H1 (cell line): ENCODE measurements at regions not wholly inside any gene's neighbourhood (a gene's known extent, or its start where the extent isn't known, plus 50 kb on each side); places are given as distances from the start of the nearest gene placed in this dataset.

Experiments used
- CTCF ChIA-PET: fragments of 300-600 bp; sonication (Branson Sonifier 250); formaldehyde crosslinking; loops from one replicate; lab custom pipeline; 2021; ENCODE audit not compliant: partially characterized antibody; lab: Charles Lee
- POLR2A ChIA-PET: fragments of 300-600 bp; sonication (Branson Sonifier 250); formaldehyde crosslinking; loops from one replicate; lab custom pipeline; 2021; ENCODE audit warnings: inconsistent platforms; ENCODE audit not compliant: partially characterized antibody; lab: Charles Lee
- DNase-seq, 2 experiments: peaks; one replicate each; pipeline versions ENCODE4 v3.0.0 to v3.0.0-alpha.2; 2010 to 2022; ENCODE audit warnings: low spot score in 2 of 2, low read depth in 1 of 2, mixed read lengths in 1 of 2
- FAIRE-seq: peaks from 2 replicates; lab custom pipeline; 2011; peaks lifted over from hg19 to GRCh38; lab: Jason Lieb, UNC
- H2AFZ ChIP-seq: 2 replicates; pipeline ENCODE4 v1.8.1; 2012; ENCODE audit warnings: low read length, inconsistent platforms
- H2AK5ac ChIP-seq: 2 replicates; pipeline ENCODE4 v1.6.1; 2013; ENCODE audit warnings: low read depth, low read length
- H2BK120ac ChIP-seq: replicated peaks from 2 replicates; pipeline ENCODE3; 2013; ENCODE audit warnings: low read depth, low read length, inconsistent platforms
- H2BK12ac ChIP-seq: 2 replicates; pipeline ENCODE4 v1.6.1; 2013; ENCODE audit warnings: low read depth, low read length
- H2BK15ac ChIP-seq: 2 replicates; pipeline ENCODE4 v1.6.1; 2013; ENCODE audit warnings: low read length
- H2BK20ac ChIP-seq: 2 replicates; pipeline ENCODE4 v1.6.1; 2013; ENCODE audit warnings: low read length
- H2BK5ac ChIP-seq: 2 replicates; pipeline ENCODE4 v1.6.1; 2013; ENCODE audit warnings: low read depth, low read length
- H3K14ac ChIP-seq: 2 replicates; pipeline ENCODE4 v1.6.1; 2013; ENCODE audit warnings: inconsistent platforms; ENCODE audit not compliant: insufficient read length
- H3K18ac ChIP-seq: 2 replicates; pipeline ENCODE4 v1.6.1; 2013; ENCODE audit warnings: low read length; ENCODE audit errors: extremely low read depth
- H3K23ac ChIP-seq: 2 replicates; pipeline ENCODE4 v1.6.1; 2013; ENCODE audit warnings: inconsistent platforms; ENCODE audit not compliant: insufficient read length
- H3K23me2 ChIP-seq: 2 replicates; pipeline ENCODE4 v1.6.1; 2013; ENCODE audit warnings: low read depth, low read length
- H3K27ac ChIP-seq: 2 replicates; pipeline ENCODE4 v1.6.1; 2011; ENCODE audit warnings: low read depth, low read length, inconsistent platforms
- H3K27me3 ChIP-seq, 4 experiments: replicated peaks in 1 of 4; 1 replicate in 1 of 4; 2 replicates in 3 of 4; pipeline versions ENCODE4 v1.6.1 to v1.8.1; 2011 to 2013; ENCODE audit warnings: low read length in 3 of 4, mild to moderate bottlenecking in 3 of 4, inconsistent platforms in 2 of 4, mixed read lengths in 2 of 4, moderate library complexity in 1 of 4; ENCODE audit not compliant: control insufficient read depth in 3 of 4, insufficient read depth in 3 of 4; ENCODE audit errors: extremely low read depth in 1 of 4
- H3K36me3 ChIP-seq, 4 experiments: 2 replicates each; pipeline versions ENCODE4 v1.6.1 to v1.8.1; 2011 to 2013; ENCODE audit warnings: mild to moderate bottlenecking in 4 of 4, low read length in 3 of 4, moderate library complexity in 2 of 4, control low read depth in 1 of 4, inconsistent platforms in 1 of 4; ENCODE audit not compliant: insufficient read depth in 4 of 4, control insufficient read depth in 2 of 4
- H3K4ac ChIP-seq: replicated peaks from 2 replicates; pipeline ENCODE3; 2013; ENCODE audit warnings: low read length, low read depth, mixed read lengths, inconsistent platforms; ENCODE audit not compliant: insufficient read length
- H3K4me1 ChIP-seq, 4 experiments: replicated peaks in 1 of 4; 1 replicate in 1 of 4; 2 replicates in 3 of 4; pipeline versions ENCODE4 v1.6.1 to v1.8.1; 2011 to 2013; ENCODE audit warnings: low read length in 3 of 4, inconsistent platforms in 2 of 4, mixed read lengths in 1 of 4; ENCODE audit not compliant: insufficient read depth in 4 of 4, control insufficient read depth in 3 of 4
- H3K4me2 ChIP-seq, 2 experiments: 2 replicates each; pipeline versions ENCODE4 v1.6.1 to v1.8.1; 2011 to 2013; ENCODE audit warnings: low read depth in 2 of 2, low read length in 2 of 2, control low read depth in 1 of 2, inconsistent platforms in 1 of 2, mild to moderate bottlenecking in 1 of 2; ENCODE audit not compliant: insufficient read depth in 1 of 2
- H3K4me3 ChIP-seq, 4 experiments: fragments of 200-600, 300-600 bp in 1 of 4; sonication (generic), shearing (Covaris generic), sonication (Bioruptor Twin) in 1 of 4; 2 replicates each; pipeline versions ENCODE4 v1.5.1 to v1.8.1; 2011 to 2016; ENCODE audit warnings: low read length in 4 of 4, low read depth in 3 of 4, control low read depth in 2 of 4, inconsistent platforms in 2 of 4, mild to moderate bottlenecking in 2 of 4, mixed read lengths in 1 of 4, moderate library complexity in 1 of 4; ENCODE audit not compliant: insufficient read depth in 2 of 4; ENCODE audit errors: extremely low read depth in 1 of 4
- H3K56ac ChIP-seq: replicated peaks from 2 replicates; pipeline ENCODE3; 2013; ENCODE audit warnings: low read depth, mild to moderate bottlenecking, mixed read lengths, low read length, inconsistent platforms; ENCODE audit not compliant: insufficient read length
- H3K79me1 ChIP-seq: 2 replicates; pipeline ENCODE4 v1.6.1; 2013; ENCODE audit warnings: low read depth, low read length, control low read depth
- H3K79me2 ChIP-seq, 2 experiments: 2 replicates each; pipeline versions ENCODE4 v1.6.1 to v1.8.1; 2012 to 2013; ENCODE audit warnings: low read length in 2 of 2, mild to moderate bottlenecking in 2 of 2, inconsistent platforms in 1 of 2; ENCODE audit not compliant: insufficient read depth in 2 of 2, control insufficient read depth in 1 of 2
- H3K9ac ChIP-seq, 4 experiments: replicated peaks in 1 of 4; 1 replicate in 1 of 4; 2 replicates in 3 of 4; pipeline versions ENCODE4 v1.6.1 to v1.8.1; 2011 to 2013; ENCODE audit warnings: low read depth in 3 of 4, low read length in 3 of 4, control low read depth in 2 of 4, mild to moderate bottlenecking in 2 of 4, moderate library complexity in 2 of 4, inconsistent platforms in 1 of 4; ENCODE audit errors: extremely low read depth in 1 of 4
- H3K9me3 ChIP-seq, 2 experiments: 2 replicates each; pipeline versions ENCODE4 v1.6.1 to v1.8.1; 2012 to 2013; ENCODE audit warnings: mild to moderate bottlenecking in 2 of 2, moderate library complexity in 2 of 2, control low read depth in 1 of 2, inconsistent platforms in 1 of 2, low read depth in 1 of 2, low read length in 1 of 2, mixed read lengths in 1 of 2; ENCODE audit not compliant: insufficient read depth in 2 of 2
- H4K20me1 ChIP-seq, 2 experiments: replicated peaks in 1 of 2; 2 replicates each; pipeline versions ENCODE3 to v1.8.1; 2011 to 2013; ENCODE audit warnings: inconsistent platforms in 2 of 2, low read length in 2 of 2, mild to moderate bottlenecking in 1 of 2; ENCODE audit not compliant: insufficient read depth in 2 of 2, control insufficient read depth in 1 of 2
- H4K5ac ChIP-seq: 2 replicates; pipeline ENCODE4 v1.6.1; 2013; ENCODE audit warnings: low read length, low read depth, mixed read lengths, inconsistent platforms; ENCODE audit not compliant: insufficient read length
- H4K8ac ChIP-seq: 2 replicates; pipeline ENCODE4 v1.8.0; 2013; ENCODE audit warnings: mild to moderate bottlenecking, moderate library complexity, low read length, inconsistent platforms; ENCODE audit not compliant: insufficient read depth; ENCODE audit errors: extremely low read depth
- H4K91ac ChIP-seq: replicated peaks from 2 replicates; pipeline ENCODE3; 2013; ENCODE audit warnings: low read length, mixed read lengths, inconsistent platforms; ENCODE audit not compliant: insufficient read length
- CEBPB ChIP-seq: IDR thresholded peaks from 2 replicates; pipeline ENCODE4 v1.6.1; 2012; ENCODE audit warnings: low read depth, low read length
- JUN ChIP-seq: IDR thresholded peaks from 2 replicates; pipeline ENCODE4 v1.6.1; 2011; ENCODE audit warnings: low read depth, mild to moderate bottlenecking, improper control_type of control experiment, low read length
- RBBP5 ChIP-seq: IDR thresholded peaks from 2 replicates; pipeline ENCODE4 v1.7.1; 2012; ENCODE audit warnings: low read depth, mild to moderate bottlenecking, inconsistent platforms, low read length, moderate library complexity, borderline replicate concordance
- SIRT6 ChIP-seq: IDR thresholded peaks from one replicate; pipeline ENCODE4 v1.7.1; 2012; ENCODE audit warnings: low read length, inconsistent platforms
- WGBS, 2 experiments: shearing (Covaris generic) in 1 of 2; methylation state at CpG; one replicate each; pipeline versions ENCODE4 v1.1.6 to v1.1.7; 2013 to 2015; ENCODE audit warnings: low lambda C conversion rate in 2 of 2, mixed read lengths in 2 of 2, inconsistent platforms in 1 of 2, low coverage in 1 of 2, missing lambda C conversion rate in 1 of 2; ENCODE audit not compliant: insufficient replicate concordance in 2 of 2, insufficient coverage in 1 of 2, insufficient read length in 1 of 2; ENCODE audit errors: extremely low coverage in 1 of 2, missing lambda C conversion rate in 1 of 2; 5-methylcytosine and 5-hydroxymethylcytosine counted together

GRCh38 chr4:178215309-178215708 is 773.1 kb upstream of the AGA start:
- Histone ChIP-seq H3K4me3 (no peak overlapping the region), H3K4me2 (no peak overlapping the region), H3K23ac (no peak overlapping the region), H3K79me1 (no peaks in the 10 kb centered on the region), H2BK120ac (no peak overlapping the region), H3K27me3 (no peaks in the 10 kb centered on the region), H2AK5ac (no peak overlapping the region), H2AFZ (no peak overlapping the region), H3K27ac (no peak overlapping the region), H2BK20ac (no peak overlapping the region), H4K20me1 (no peaks in the 10 kb centered on the region), H2BK15ac (no peak overlapping the region), H3K9ac (no peak overlapping the region), H4K91ac (no peak overlapping the region), H2BK5ac (no peak overlapping the region), H2BK12ac (no peak overlapping the region), H3K18ac (no peak overlapping the region), H3K79me2 (no peaks in the 10 kb centered on the region), H3K9me3 (no peaks in the 10 kb centered on the region), H3K14ac (no peak overlapping the region), H3K23me2 (no peaks in the 10 kb centered on the region), H4K8ac (no peak overlapping the region), H3K36me3 (no peaks in the 10 kb centered on the region), H3K56ac (no peak overlapping the region), H4K5ac (no peak overlapping the region), H3K4ac (no peak overlapping the region), H3K4me1 (no peaks in the 10 kb centered on the region)
- POLR2A ChIA-PET = no interaction called here
- TF ChIP-seq SIRT6 = no peak
- TF ChIP-seq RBBP5 = no peak
- no peak for TF ChIP-seq CEBPB
- TF ChIP-seq JUN = no peak
- CTCF ChIA-PET = no interaction called here
- WGBS, 2 experiments = 89% methylated on average over 2 of the region's 2 CpGs; no CpG with 5 or more reads in 1 of the 2 experiments
- DNase-seq = no peak
- no peak for FAIRE-seq
